HG02870 (cell line): ENCODE measurements at regions not wholly inside any gene's neighbourhood (a gene's known extent, or its start where the extent isn't known, plus 50 kb on each side); places are given as distances from the start of the nearest gene placed in this dataset.

ENCODE experiments used
- ATAC-seq: cut with Tn5 transposase; IDR thresholded peaks from one replicate; pipeline ENCODE4 v1.9.1; 2021; ENCODE audit warnings: mild to moderate bottlenecking, moderate library complexity; ENCODE audit not compliant: unreplicated experiment

DNA sequence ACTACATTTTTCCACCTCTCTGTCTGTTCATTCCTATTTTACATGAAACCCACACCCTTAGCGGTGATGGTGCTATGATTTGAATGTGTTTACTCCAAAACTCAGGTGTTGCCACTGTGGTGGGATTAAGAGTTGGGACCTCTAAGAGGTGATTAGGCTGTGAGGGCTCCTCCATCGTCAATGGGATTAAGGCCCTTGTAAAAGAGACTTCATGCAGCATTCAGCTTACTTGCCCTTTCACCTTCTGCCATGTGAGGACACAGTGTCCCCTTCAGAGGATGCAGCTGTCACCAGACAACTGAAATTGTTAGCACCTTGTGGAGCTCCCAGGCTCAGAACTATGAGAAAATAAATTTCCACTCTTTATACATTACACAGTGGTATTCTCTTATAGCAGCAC, 182.2 kb downstream of the NOC3L start:
- no peak for ATAC-seq

DNA sequence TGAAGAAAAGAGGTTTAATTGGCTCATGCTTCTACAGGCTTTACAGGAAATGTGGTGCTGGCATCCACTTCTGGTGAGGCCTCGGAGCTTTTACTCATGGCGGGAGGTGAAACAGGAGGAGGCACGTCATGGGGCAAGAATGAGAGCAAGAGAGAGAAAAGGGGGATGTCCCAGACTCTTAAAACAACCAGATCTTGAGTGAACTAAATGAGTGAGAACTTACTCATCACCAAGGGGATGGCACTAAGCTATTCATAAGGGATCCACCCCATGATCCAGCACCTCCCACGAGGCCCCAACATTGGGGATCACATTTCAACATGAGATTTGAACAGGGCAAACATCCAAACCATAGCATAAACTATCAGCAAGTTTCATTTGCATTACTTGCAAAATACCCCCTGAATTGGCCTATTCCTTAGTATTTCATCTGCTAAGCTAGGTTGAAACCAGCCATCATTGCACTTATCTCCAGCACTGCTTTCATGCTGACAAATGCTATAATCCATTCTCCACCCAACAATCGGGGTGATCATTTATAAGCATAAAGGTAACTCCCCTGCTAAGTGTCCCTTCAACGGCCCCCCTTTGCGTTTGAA, 179.0 kb downstream of the NOC3L start:
- ATAC-seq: no peak

DNA sequence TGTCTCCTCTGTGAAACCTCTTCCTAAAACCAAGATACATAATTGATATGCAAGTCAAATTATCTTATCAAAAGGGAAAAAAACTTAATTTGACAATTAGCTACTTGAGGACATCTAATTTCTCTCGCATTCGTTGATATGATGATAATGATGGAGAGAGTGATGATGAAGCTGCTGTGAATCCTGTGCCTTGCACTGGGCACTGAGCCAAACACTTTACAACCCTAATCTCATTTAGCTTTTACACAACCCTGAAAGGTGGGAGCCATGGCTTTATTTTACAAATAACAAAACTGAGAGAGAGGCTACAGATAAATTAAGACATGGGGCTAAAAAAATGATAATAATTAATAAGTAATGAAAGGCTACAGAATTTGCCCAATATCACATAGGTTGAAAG, 176.0 kb downstream of the NOC3L start:
- ATAC-seq: no peak

DNA sequence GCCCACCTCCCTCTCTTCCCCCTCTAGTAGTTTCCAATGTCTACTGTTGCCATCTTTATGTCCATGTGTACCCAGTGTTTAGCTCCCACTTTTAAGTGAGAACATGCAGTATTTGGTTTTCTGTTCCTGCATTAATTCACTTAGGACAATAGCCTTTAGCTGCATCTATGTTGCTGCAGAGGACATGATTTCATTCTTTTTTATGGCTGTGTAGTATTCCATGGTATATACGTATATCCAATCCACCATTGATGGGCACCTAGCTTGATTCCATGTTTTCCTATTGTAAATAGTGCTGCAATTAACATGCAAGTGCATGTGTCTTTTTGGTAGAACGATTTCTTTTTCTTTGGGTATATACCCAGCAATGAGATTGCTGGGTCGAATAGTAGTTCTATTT, 170.4 kb downstream of the NOC3L start:
- no peak for ATAC-seq

DNA sequence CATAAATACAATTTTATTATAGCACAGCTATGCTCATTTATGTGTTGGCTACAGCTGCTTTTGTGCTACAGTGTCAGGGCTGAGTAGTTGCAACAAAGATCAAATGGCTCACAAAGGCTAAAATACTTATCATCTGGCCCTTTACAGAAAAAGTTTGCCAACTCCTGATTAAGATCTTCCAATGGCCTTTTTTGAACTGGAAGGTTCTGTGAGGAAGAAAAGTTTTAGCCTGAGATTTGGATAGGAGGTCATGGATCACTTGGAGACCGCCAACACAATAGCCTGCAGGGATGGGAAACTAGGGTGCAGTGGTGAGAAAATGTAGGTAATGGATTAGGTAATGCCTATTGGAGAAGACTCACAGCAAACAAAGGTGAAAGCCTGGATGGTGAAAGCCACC, 169.8 kb downstream of the NOC3L start:
- ATAC-seq: no peak

DNA sequence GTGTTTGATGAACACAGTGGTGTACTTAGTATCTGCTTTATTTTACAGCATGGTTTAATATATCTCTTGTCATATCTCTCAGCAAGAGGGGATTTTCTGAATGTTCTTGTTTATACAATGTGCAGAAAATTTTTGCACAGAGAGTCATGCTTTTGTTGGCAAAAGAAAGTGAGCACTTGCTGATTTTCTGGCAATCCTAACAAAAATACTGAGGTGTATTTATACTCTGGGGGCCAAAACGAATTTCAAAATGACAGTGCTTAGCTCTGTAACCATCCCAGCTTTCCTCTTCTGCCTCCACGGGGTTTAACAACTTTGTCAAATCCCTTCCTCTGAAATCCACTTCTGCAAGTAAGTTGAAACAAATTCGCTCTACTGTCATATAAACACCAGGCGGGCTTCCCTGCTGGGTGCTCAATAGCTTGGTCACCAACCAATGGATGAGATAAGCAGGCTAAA, 169.2 kb downstream of the NOC3L start:
- ATAC-seq: no peak

DNA sequence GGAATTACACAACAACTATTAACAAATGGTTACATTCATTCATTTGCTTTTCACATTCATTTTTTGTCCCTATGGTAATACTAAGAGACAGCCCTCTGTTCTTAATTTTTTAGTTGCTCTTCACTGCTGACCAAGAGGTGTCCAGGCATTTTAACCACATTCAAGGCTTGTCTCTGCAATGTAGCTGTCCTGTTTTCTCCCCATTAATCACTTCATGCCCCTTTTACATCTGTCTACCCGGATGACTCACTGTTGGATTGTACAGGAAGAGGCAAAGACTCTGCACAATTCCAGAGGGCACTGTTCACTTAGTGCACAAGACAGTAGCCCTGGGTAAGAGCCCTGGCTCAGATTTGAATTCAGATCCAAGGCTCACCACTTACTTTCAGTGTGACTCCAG, 168.5 kb downstream of the NOC3L start:
- ATAC-seq: no peak

DNA sequence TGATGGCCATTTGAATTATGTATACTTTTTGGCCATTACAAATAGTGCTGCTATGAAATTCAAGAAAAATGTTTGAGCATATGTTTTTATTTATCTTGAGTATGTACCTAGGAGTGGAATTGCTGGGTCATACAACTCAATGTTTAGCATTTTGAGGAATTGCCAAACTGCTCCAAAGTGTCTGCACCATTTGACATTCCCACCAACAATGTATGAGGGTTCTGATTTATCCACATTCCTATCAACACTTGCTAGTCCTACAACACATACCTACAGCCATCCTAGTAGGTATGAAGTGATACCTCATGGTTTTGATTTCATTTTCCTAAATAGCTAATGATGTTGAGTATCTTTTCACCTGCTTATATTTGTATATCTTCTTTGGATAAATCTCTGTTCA, 165.5 kb downstream of the NOC3L start:
- ATAC-seq: no peak

DNA sequence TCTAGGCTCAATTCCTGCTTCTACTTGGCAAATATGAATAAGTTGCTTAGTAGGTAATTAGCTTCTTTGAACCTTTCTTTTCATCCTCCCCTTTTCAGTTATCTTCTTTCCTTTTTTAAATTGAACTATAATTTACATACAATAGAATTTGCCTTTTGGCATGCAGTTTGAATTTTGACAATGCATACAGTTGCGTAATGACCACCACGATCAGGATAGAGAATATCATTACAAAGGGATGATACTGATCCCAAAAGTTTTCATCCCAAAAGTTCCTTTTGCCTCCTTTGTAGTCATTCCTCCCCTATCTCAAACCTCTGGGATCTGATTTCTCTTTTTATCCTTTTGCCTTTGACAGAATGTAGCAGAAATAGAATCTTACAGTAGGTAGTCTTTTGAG, 164.4 kb downstream of the NOC3L start:
- ATAC-seq: no peak

DNA sequence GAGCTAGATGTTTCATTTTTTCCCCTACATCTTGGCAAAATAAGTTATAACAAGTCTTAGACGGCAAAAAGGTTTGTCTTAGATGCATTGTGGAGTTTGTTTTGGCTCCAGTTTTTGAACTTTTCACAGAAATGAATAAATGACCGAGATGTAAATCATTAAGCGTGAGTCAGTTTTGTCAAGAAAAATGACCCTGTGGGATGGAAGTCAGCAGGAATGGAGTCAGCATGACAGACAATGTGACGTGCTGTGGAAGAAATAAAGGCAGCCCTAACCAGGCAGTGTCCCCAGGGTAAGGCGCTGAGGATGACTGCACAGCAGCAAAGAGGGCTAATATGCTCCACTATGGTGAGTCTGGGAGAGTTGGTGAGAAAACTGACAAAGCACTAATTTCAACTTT, 163.2 kb downstream of the NOC3L start:
- no peak for ATAC-seq

DNA sequence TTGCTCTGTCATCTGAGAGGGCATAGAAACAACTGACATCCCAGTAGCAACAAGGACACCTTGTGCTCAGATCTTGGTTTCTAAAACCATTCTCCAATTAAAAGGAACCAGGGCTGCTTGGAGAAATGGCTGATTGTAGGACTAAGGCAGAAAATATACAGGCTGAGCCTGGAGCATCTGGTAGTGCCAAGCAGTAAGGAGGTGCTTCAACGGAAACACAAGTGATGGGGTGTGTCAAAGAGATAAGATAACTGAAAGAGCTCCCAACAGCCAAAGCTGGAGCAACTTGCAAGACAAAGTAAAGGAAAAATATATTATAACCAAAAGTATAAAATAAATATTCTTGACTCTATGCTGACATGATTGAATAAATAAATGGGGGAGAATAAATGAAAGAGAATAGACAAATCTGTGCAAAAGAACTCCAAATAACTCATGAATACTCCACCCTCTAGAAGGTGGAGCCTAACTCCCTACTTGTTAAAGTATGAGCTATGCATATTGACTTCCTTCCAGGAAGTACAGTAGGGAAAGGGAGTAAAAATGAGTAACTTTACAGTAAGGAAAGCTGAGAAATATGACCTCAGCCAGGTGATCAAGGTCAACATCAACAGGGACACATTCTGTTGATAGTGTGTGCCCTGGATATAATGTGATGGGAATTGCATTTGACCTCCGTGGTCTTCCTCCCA, 162.4 kb downstream of the NOC3L start:
- ATAC-seq: no peak

DNA sequence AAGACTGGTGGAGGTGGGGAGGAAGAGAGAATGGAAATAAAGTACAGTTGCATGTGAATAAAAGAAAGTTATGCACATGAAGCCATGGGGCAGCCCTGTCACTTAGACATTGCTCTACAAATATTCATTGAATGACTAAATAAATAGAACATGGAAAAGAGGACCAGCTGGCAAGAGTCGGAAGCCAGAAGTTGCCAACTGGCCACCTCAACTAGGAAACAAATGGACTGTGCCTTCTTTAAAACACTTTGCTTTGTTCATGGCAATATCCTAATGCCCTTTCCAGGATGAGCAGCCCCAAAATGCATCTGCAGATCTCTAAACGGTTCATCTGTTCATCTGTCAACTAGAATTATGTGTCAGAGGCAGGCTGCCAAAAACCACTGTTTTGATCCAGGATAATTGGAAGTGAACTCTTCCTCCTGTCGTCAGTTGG, 157.3 kb downstream of the NOC3L start:
- ATAC-seq: no peak

DNA sequence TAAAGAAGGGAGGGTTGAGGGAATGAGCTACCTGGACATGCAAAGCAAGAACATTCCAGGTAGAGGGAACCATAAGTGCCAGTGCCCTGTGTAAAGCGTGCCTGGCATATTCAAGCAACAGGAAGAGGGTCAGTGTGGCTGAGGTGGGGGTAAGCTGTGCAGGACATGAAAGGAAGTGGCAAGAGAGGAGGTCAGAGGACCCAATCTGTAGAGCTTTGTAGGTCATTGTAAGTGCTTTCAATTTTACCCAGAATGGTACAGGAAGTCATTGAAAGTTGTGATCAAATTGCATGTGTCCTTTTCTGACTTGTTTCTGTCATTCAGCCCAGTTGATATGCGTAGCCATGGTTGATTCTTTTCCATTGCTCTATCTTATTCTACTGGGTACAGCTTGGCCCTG, 156.6 kb downstream of the NOC3L start:
- ATAC-seq: no peak

DNA sequence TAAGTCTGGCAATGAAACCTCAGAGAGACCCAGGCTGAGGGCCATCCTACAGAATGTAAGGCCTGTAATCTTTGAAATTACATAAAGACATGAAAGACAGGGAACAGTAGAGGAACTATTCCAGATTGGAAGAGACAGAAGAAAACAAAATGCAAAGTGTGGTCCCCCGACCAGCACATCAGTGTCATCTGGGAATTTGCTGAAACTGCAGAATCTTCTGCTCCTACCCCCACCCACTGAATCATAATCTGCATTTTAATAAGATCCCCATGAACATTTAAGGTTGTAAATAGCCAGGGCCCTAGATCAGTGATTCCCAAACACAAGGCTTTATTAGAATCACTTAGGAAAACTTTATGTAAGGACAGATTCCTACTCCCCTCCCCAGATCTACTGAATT, 154.4 kb downstream of the NOC3L start:
- no peak for ATAC-seq

DNA sequence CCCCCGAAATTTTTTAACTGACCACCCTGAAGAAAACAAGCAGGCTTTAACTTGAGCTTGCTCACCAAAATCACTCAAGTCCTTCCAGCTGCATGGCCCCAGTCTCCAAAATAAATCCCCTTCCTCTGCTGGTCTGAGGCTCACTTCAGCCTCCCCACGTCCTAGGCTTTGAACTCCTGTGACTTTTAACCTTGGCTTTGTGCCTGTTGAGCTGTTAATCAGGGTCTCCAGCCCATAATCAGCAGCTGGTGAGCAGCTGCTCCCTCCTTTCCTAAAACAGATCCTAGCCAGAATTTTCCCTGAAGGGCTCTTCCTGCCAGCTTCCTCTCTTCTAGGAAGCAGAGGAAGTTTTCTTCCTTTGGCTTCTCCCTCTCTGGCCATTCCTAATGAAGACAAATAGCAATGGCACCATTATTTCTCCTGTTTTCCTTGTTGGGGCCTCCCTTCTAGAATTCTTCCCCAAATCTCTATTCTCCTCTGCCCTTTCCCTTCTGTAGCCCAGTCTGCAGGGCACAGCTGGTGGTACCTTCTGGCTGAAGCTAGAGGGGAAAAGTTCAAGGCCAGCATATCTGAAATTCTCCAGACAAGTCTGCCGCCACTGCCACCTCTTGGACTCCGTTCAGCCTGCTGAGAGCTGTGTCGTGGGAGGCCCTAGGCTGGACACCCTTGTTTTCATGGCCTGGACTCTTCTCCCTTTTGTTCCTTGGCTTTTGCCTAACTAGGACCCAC, 152.1 kb downstream of the NOC3L start:
- no peak for ATAC-seq

DNA sequence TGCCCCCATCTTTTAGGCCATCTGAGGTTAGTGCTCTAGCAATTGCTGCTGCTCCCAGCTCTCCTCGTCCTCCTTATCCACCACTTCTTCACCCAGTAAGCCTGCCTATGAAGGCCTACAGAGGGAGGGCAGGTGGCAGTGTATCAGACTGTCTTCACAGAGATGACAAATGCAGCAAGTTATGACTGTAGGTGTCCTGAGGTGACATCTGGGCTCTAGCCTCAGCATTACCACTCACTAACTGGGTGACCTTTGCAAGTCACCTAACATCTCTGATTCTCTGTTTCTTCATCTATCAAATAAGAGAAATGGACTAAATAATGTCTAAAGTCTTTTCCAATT, 151.6 kb downstream of the NOC3L start:
- ATAC-seq: no peak

DNA sequence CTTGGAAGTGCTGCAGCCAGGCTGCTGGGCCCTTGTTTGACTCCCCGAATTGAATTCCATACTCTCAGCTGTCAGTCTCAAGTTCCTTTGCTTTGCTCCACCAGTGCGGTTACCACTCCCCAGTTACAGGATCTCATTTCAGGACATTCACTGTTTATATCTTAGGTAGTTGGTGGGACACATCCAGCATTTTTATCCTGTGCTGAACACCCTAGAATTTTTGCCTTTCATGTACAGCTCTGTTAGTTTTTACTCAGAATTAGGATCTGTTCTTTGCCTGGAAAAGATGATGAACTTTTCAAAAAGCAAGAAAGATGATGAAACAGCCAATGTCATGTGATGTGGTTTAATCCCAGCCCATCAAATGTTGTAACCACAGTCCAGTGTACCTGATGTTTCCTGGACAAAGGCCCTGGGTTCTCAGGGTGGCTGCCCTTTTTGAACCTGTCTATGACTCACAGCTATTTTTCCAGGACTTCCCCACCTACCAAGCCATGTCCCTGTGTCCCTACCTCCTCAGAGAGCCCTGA, 149.7 kb downstream of the NOC3L start:
- no peak for ATAC-seq

DNA sequence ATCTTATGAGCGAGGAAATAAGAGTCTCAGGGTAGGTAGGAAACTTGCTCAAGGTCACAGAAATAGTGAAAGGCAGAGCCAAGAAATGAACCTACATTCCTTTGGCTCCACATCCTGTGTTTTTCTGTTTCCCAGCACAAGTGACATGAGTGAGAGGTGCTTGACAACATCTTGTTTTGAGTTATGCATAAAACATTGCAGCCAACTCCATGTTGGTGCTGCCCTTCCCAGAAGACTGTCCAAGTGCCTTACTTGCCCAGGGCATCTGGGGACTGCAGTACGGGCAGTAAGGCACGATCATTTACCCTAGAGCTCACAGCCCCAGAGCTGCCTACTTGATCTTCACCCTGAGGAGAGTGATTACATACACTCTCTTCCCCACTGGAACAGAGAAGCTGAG, 148.8 kb downstream of the NOC3L start:
- no peak for ATAC-seq

DNA sequence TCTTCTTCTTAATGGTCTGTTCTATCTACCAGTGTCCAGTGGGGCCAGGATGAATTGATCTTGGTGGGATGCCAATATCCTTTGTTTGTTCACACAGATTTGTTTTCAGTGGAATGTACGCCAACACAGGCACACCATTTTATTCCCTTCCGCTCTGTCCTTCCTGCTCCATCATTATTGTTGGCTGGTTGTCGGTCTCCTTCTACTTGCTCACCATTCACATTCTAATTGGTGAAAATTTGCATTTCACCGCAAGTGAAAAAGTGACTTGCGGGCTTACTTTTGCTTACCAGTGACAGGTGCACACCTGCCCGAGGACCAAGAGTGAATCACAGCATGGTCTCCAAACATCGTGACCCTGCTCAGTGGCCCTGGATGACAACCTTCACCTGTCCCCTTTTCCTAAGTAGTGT, 148.3 kb downstream of the NOC3L start:
- ATAC-seq: no peak

DNA sequence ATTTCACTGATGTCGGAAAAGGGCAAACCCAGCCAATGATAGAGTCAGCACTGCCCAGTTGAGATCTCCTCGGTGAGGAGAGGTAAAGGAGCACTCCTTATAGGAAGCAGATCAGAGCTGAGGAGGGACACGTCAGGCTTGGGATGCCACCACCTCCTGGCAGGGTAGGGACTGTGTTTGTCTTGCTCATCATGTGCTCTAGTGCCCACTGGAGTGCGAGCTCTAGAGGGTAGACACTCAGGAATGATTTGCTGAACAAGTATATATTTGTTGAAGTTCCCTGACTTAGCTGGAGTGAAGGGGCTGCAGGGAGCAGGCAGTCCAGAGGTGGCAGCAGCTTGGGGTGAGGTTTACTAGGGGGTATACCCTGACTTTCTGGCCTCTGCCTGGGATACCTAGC, 146.5 kb downstream of the NOC3L start:
- ATAC-seq: no peak

DNA sequence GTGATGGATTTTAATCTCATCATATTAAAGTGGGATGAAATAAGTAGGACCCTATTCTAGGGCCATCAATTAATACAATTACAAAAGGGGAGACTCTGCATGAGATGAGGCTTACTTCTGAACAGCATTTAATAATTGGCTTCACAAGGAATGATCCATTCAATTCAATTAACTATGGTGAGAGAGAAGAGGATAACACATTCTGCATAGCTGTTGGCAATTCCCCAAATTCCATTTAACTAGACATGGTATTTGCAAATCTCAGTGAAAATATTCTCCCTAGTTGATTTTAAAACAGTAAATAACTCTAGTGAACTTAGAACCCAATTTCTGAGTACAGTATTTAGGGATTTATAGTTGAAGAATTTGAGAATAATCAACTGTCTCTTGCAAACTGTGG, 145.3 kb downstream of the NOC3L start:
- no peak for ATAC-seq
